Kidney (tissue), 13 donors: ENCODE measurements at regions not wholly inside any gene's neighbourhood (a gene's known extent, or its start where the extent isn't known, plus 50 kb on each side); places are given as distances from the start of the nearest gene placed in this dataset.
"Not testable (repeated sequence)": the region's sequence is repeated elsewhere in the genome, so short reads cannot be mapped to it uniquely, and the experiment has no call there.

ENCODE experiments used
- DNase-seq, 5 donors: peaks; one replicate each; pipeline ENCODE4 v3.0.0-alpha.2; 2013 to 2020
- FAIRE-seq: peaks from 2 replicates; lab custom pipeline; 2012; peaks lifted over from hg19 to GRCh38; lab: Jason Lieb, UNC
- H3K27ac ChIP-seq, 2 donors: one replicate each; pipeline ENCODE4 v1.7.0; 2013; ENCODE audit warnings: low read depth in 2 of 2, low read length in 2 of 2, inconsistent platforms in 1 of 2
- H3K27me3 ChIP-seq: one replicate; pipeline ENCODE4 v1.7.1; 2013; ENCODE audit warnings: low read length, inconsistent platforms; ENCODE audit not compliant: control insufficient read depth, insufficient read depth
- H3K36me3 ChIP-seq, 3 donors: one replicate each; pipeline versions ENCODE4 v1.7.0 to v1.7.1; 2013; ENCODE audit warnings: low read length in 3 of 3, control low read depth in 1 of 3, inconsistent platforms in 1 of 3; ENCODE audit not compliant: insufficient read depth in 3 of 3, control insufficient read depth in 2 of 3
- H3K4me1 ChIP-seq, 3 donors: one replicate each; pipeline versions ENCODE4 v1.7.0 to v1.7.1; 2013; ENCODE audit warnings: low read length in 3 of 3, inconsistent platforms in 1 of 3, low read depth in 1 of 3; ENCODE audit not compliant: control insufficient read depth in 2 of 3, insufficient read depth in 2 of 3
- H3K4me3 ChIP-seq, 3 donors: one replicate each; pipeline versions ENCODE4 v1.7.0 to v1.8.1; 2013; ENCODE audit warnings: low read length in 3 of 3, control low read depth in 1 of 3, inconsistent platforms in 1 of 3
- H3K9ac ChIP-seq, 3 donors: one replicate each; pipeline versions ENCODE4 v1.7.0 to v1.7.1; 2013; ENCODE audit warnings: low read length in 3 of 3, control low read depth in 1 of 3, inconsistent platforms in 1 of 3
- H3K9me3 ChIP-seq, 3 donors: one replicate each; pipeline versions ENCODE4 v1.7.0 to v1.7.1; 2013; ENCODE audit warnings: low read length in 3 of 3, control low read depth in 1 of 3, inconsistent platforms in 1 of 3; ENCODE audit not compliant: control insufficient read depth in 2 of 3, insufficient read depth in 1 of 3
- intact Hi-C: fragments of 100-400 bp; cut with DNase I; formaldehyde crosslinking; loops from one replicate; pipeline ENCODE4 v1.11.1; 2022
- TF ChIP-seq, protein P1 (sequence below): IDR thresholded peaks from 3 replicates; pipeline ENCODE4 v1.5.1; 2012; ENCODE audit warnings: mild to moderate bottlenecking, moderate library complexity, borderline replicate concordance; ENCODE audit not compliant: insufficient read depth; ENCODE audit errors: extremely low read depth
- donor health status: control.
- donor health status: control.
- donor health status: control.
- donor health status: control.
- donor health status: control.
- donor health status: DM: yes; HTN: yes; CAD: no.
- donor health status: Normal renal cell carcinoma (clear cell type).

DNA sequence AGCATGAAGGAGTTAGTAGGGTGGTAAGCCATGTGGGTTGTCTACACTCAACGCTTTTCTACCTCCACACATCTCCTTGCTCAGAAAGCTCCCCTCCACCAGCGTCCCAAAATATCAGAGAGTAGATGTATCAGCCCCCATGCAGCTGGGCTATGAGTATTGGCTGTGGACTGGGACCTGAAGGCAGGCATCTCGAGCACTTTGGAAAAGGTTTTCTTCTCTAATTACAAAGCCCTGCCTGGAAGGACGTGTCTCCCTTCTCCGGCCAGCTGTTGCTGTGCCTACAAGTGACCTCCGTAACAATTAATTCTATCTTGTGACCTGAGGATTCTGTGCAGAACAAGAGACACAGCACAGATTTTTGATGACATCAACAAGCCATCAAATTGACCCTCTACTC lies 142.0 kb upstream of the RUNX1 start:
- no peak overlapping the region for H3K9ac ChIP-seq
- no peak for FAIRE-seq

DNA sequence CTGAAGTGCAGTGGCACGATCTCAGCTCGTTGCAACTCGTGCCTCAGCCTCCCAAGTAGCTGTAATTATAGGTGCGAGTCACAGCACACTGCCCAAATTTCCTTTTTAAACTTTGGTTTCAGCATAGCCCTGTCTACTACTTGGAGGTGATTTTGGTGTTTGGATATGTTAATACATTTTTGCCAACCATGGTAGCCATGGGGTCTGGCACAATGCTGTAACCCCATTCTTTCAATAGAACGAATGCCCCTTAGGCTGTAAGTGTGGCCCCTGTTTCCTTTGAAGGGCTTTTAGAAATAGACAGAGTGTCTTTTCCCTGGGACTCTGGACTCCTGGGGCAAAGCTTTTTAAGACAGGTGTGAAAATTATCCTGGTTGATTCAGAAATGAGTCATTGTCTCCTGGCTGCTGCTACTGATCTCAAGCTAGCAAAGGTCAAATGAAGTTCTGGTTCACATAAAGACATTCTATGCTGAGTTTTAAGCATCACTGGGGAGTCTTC lies 141.1 kb upstream of the RUNX1 start:
- Histone ChIP-seq H3K9ac (no peak overlapping the region), H3K27ac (no peak overlapping the region), H3K4me1 (no peaks in the 10 kb centered on the region), H3K27me3 (no peaks in the 10 kb centered on the region), H3K9me3 (no peaks in the 10 kb centered on the region), H3K36me3 (no peaks in the 10 kb centered on the region), H3K4me3 (no peak overlapping the region)
- intact Hi-C loops: no loop called here
- TF ChIP-seq, protein P1, sequence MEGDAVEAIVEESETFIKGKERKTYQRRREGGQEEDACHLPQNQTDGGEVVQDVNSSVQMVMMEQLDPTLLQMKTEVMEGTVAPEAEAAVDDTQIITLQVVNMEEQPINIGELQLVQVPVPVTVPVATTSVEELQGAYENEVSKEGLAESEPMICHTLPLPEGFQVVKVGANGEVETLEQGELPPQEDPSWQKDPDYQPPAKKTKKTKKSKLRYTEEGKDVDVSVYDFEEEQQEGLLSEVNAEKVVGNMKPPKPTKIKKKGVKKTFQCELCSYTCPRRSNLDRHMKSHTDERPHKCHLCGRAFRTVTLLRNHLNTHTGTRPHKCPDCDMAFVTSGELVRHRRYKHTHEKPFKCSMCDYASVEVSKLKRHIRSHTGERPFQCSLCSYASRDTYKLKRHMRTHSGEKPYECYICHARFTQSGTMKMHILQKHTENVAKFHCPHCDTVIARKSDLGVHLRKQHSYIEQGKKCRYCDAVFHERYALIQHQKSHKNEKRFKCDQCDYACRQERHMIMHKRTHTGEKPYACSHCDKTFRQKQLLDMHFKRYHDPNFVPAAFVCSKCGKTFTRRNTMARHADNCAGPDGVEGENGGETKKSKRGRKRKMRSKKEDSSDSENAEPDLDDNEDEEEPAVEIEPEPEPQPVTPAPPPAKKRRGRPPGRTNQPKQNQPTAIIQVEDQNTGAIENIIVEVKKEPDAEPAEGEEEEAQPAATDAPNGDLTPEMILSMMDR: no peak
- FAIRE-seq (no peak), DNase-seq (no peak)

More for the DNA sequence above, 142.0 kb upstream of the RUNX1 start:
- Histone ChIP-seq H3K4me3 (no peak overlapping the region), H3K36me3 (no peaks in the 10 kb centered on the region), H3K27ac (no peak overlapping the region), H3K9me3 (no peaks in the 10 kb centered on the region), H3K27me3 (no peaks in the 10 kb centered on the region), H3K4me1 (no peaks in the 10 kb centered on the region)
- TF ChIP-seq, protein P1: no peak
- DNase-seq: no peak
- intact Hi-C loops: no loop called here

DNA sequence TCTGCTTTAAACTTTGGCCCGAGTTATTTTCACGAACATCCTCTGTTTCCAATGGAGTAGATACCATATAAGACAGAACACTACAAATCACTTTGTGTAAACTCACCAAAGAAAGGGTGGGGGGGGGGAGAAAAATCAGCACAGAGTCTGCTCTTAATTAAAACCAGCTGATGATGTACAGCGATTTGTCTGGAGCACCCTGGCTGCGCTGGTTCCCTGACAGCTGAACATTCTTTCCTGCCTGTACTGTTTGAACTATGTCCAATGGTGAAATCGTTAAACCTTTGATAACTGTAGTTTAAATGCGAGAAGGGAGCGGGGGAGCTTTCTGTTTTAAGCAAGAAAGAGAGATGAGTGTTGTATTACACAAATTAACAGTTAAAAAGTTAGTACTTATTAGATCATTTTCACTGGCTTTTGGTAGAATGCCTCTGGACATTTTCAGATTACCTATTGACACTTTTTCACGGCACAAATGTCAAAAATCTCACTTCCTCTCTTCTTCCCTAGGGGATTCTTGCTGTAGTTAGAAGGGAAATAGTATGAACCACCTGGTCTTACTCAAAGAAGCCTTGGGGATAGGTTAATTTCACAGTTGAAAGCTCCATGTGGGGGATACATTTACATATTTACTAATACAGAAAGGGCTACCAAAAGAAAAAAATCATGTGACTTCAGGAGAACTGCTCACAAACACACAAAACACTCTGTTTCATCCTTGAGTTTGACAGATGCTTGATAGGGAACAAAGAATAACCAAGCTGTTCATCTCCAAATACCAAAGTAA lies 140.2 kb upstream of the RUNX1 start:
- FAIRE-seq (no peak), DNase-seq (peak in 3 of 5 donors; percentile 29 to 74 (median 29))
- Histone ChIP-seq H3K4me1 (no peaks in the 10 kb centered on the region), H3K9ac (no peak overlapping the region), H3K36me3 (no peaks in the 10 kb centered on the region), H3K27me3 (no peaks in the 10 kb centered on the region), H3K4me3 (no peak overlapping the region), H3K27ac (no peak overlapping the region), H3K9me3 (no peaks in the 10 kb centered on the region)
- TF ChIP-seq, protein P1: no peak
- intact Hi-C loops: no loop called here

DNA sequence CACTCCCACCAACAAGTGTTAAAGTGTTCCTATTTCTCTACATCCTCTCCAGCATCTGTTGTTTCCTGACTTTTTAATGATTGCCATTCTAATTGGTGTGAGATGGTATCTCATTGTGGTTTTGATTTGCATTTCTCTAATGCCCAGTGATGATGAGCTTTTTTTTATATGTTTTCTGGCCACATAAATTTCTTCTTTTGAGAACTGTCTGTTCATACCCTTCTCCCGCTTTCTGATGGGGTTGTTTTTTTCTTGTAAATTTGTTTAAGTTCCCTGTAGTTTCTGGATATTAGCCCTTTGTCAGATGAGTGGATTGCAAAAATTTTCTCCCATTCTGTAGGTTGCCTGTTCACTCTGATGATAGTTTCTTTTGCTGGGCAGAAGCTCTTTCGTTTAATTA lies 134.3 kb upstream of the RUNX1 start:
- not testable (repeated sequence) for H3K27me3 ChIP-seq, FAIRE-seq, H3K9ac ChIP-seq

More for the DNA sequence above, 134.3 kb upstream of the RUNX1 start:
- H3K4me1 ChIP-seq, intact Hi-C loops, DNase-seq, H3K9me3 ChIP-seq, H3K4me3 ChIP-seq, H3K36me3 ChIP-seq, H3K27ac ChIP-seq: not testable (repeated sequence)
